Endothelial cell of umbilical vein (primary cell): ENCODE measurements at regions not wholly inside any gene's neighbourhood (a gene's known extent, or its start where the extent isn't known, plus 50 kb on each side); places are given as distances from the start of the nearest gene placed in this dataset.

ENCODE experiments used
- BruUV-seq: library from RNA; stranded (reverse); fragments of 400-500 nt; replicated peaks from 2 replicates; lab custom pipeline; 2021; lab: Mats Ljungman, UMichigan
- CTCF ChIA-PET: fragments of 300-600, 350-600 bp; sonication (Branson Sonifier 250); formaldehyde crosslinking; loops from one replicate; lab custom pipeline; 2021; ENCODE audit warnings: antibody characterized with exemption, inconsistent platforms; lab: Charles Lee
- POLR2A ChIA-PET: fragments of 300-600, 350-600 bp; sonication (Branson Sonifier 250); formaldehyde crosslinking; loops from one replicate; lab custom pipeline; 2021; ENCODE audit warnings: antibody characterized with exemption, inconsistent platforms; lab: Charles Lee
- DNase-seq: peaks from one replicate; pipeline ENCODE4 v3.0.0-alpha.2; 2011; ENCODE audit warnings: low read depth, low spot score
- FAIRE-seq: peaks from 2 replicates; lab custom pipeline; 2011; peaks lifted over from hg19 to GRCh38; lab: Jason Lieb, UNC
- H2AFZ ChIP-seq: 2 replicates; pipeline ENCODE4 v1.6.0; 2012; ENCODE audit warnings: low read depth, low read length, control low read depth, inconsistent platforms
- H3K27ac ChIP-seq: 2 replicates; pipeline ENCODE4 v1.5.1; 2011; ENCODE audit warnings: low read depth, mild to moderate bottlenecking, control low read depth, low read length, moderate library complexity; ENCODE audit not compliant: insufficient read depth
- H3K27me3 ChIP-seq, 2 experiments: 2 replicates each; pipeline versions ENCODE4 v1.6.0 to v1.6.1; 2011; ENCODE audit warnings: low read length in 2 of 2, mixed read lengths in 1 of 2; ENCODE audit not compliant: control insufficient read depth in 2 of 2, insufficient read depth in 2 of 2
- H3K36me3 ChIP-seq, 2 experiments: 2 replicates in 1 of 2; 3 replicates in 1 of 2; pipeline ENCODE4 v1.5.1; 2011; ENCODE audit warnings: low read length in 2 of 2, mild to moderate bottlenecking in 1 of 2, moderate library complexity in 1 of 2; ENCODE audit not compliant: control insufficient read depth in 2 of 2, insufficient read depth in 2 of 2; ENCODE audit errors: extremely low read depth in 1 of 2
- H3K4me1 ChIP-seq: 3 replicates; pipeline ENCODE4 v1.5.1; 2011; ENCODE audit warnings: mild to moderate bottlenecking, low read length; ENCODE audit not compliant: control insufficient read depth, insufficient read depth; ENCODE audit errors: extremely low read depth
- H3K4me2 ChIP-seq: 2 replicates; pipeline ENCODE4 v1.6.1; 2011; ENCODE audit warnings: low read length, control low read depth, mixed read lengths; ENCODE audit not compliant: insufficient read depth
- H3K4me3 ChIP-seq, 3 experiments: fragments of 200-600 bp in 1 of 3; sonication (generic), shearing (Covaris generic) in 1 of 3; replicated peaks in 1 of 3; 2 replicates each; pipeline ENCODE4 v1.5.1; 2011 to 2016; ENCODE audit warnings: control low read depth in 3 of 3, low read length in 3 of 3, mild to moderate bottlenecking in 2 of 3, inconsistent platforms in 1 of 3, low read depth in 1 of 3, moderate library complexity in 1 of 3; ENCODE audit not compliant: insufficient read depth in 1 of 3
- H3K79me2 ChIP-seq: 2 replicates; pipeline ENCODE4 v1.6.0; 2012; ENCODE audit warnings: low read length, inconsistent platforms; ENCODE audit not compliant: control insufficient read depth, insufficient read depth
- H3K9ac ChIP-seq: replicated peaks from 2 replicates; pipeline ENCODE3; 2011; ENCODE audit warnings: low read length, control low read depth; ENCODE audit not compliant: insufficient read depth; ENCODE audit errors: extremely low read depth
- H3K9me1 ChIP-seq: replicated peaks from 3 replicates; pipeline ENCODE4 v1.6.0; 2011; ENCODE audit warnings: mild to moderate bottlenecking, low read length; ENCODE audit not compliant: control insufficient read depth, insufficient read depth; ENCODE audit errors: extremely low read depth
- H3K9me3 ChIP-seq: replicated peaks from 2 replicates; pipeline ENCODE4 v1.5.1; 2012; ENCODE audit warnings: low read length, inconsistent platforms; ENCODE audit not compliant: control insufficient read depth, insufficient read depth
- H4K20me1 ChIP-seq: replicated peaks from 2 replicates; pipeline ENCODE3; 2011; ENCODE audit warnings: mild to moderate bottlenecking, low read length; ENCODE audit not compliant: control insufficient read depth, insufficient read depth; ENCODE audit errors: extremely low read depth
- FOS ChIP-seq: IDR thresholded peaks from 2 replicates; pipeline ENCODE4 v1.6.1; 2011; ENCODE audit warnings: mild to moderate bottlenecking, low read length, moderate library complexity, borderline replicate concordance; ENCODE audit not compliant: insufficient read depth
- GATA2 ChIP-seq: IDR thresholded peaks from 2 replicates; pipeline ENCODE4 v1.7.0; 2011; ENCODE audit warnings: low read depth, mild to moderate bottlenecking, moderate library complexity, mixed read lengths, low read length; ENCODE audit not compliant: insufficient read length, insufficient read depth
- JUN ChIP-seq: IDR thresholded peaks from 2 replicates; pipeline ENCODE4 v1.6.1; 2011; ENCODE audit warnings: borderline replicate concordance, low read depth; ENCODE audit not compliant: insufficient read length, insufficient read depth
- MYC ChIP-seq: IDR thresholded peaks from one replicate; pipeline ENCODE4 v1.6.1; 2011; ENCODE audit warnings: mild to moderate bottlenecking, low read depth, low read length
- dilution Hi-C: fragments of 300-500 bp; cut with MboI; formaldehyde crosslinking; loops from one replicate; pipeline ENCODE4 v1.15.0; 2019; ENCODE audit warnings: low sequenced_read_pairs; ENCODE audit not compliant: extremely low pct_ligation_motif_present
- intact Hi-C: fragments of 100-400 bp; cut with micrococcal nuclease; formaldehyde crosslinking; loops from one replicate; pipeline ENCODE4 v1.10.0; 2022
- TF ChIP-seq, protein P1 (sequence below), 2 donors: IDR thresholded peaks; 1 replicate in 1 of 2; 2 replicates in 1 of 2; pipeline ENCODE4 v1.5.1; 2011; ENCODE audit warnings: low read length in 2 of 2, mild to moderate bottlenecking in 2 of 2, moderate library complexity in 2 of 2, control low read depth in 1 of 2, inconsistent platforms in 1 of 2, low read depth in 1 of 2; ENCODE audit not compliant: insufficient read depth in 1 of 2; ENCODE audit errors: extremely low read depth in 1 of 2

DNA sequence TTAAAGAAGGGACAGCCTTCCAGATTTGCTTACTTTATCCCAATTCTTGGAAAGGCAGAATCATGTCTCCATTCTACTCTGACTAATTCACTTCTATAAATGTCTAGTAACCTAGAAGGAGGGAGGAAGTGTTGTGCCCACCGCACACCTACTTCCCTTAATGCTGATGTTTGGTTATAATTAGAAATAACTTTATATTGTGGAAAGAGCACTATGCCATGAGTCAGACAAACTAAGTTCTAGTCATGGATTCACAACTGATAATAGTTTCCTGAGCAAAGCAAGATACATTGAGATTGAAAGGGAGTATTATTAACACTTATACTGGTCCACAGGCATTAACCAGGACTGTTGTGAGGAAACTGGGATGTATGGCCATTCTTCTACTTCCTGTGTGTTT is 345.9 kb upstream of the RPS23 start:
- no TSS peak for BruUV-seq
- H3K4me1 ChIP-seq, result peaks cover 23% of the 10 kb centered on the region
- ChIA-PET CTCF (no interaction called here), POLR2A (no interaction called here)
- TF ChIP-seq JUN (peak; percentile 15), GATA2 (peak; percentile 64), FOS (peak; percentile 71), MYC (no peak)
- TF ChIP-seq, protein P1, sequence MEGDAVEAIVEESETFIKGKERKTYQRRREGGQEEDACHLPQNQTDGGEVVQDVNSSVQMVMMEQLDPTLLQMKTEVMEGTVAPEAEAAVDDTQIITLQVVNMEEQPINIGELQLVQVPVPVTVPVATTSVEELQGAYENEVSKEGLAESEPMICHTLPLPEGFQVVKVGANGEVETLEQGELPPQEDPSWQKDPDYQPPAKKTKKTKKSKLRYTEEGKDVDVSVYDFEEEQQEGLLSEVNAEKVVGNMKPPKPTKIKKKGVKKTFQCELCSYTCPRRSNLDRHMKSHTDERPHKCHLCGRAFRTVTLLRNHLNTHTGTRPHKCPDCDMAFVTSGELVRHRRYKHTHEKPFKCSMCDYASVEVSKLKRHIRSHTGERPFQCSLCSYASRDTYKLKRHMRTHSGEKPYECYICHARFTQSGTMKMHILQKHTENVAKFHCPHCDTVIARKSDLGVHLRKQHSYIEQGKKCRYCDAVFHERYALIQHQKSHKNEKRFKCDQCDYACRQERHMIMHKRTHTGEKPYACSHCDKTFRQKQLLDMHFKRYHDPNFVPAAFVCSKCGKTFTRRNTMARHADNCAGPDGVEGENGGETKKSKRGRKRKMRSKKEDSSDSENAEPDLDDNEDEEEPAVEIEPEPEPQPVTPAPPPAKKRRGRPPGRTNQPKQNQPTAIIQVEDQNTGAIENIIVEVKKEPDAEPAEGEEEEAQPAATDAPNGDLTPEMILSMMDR (IDR thresholded peaks at IDR 0.05; ENCODE audit: extremely low read depth in 1 of 2, insufficient read depth in 1 of 2, low read depth in 1 of 2, low read length in 2 of 2), result no peak
- FAIRE-seq, result peak; percentile 80
- H4K20me1 ChIP-seq, result no peaks in the 10 kb centered on the region
- peak; percentile 42 for DNase-seq
- no peak overlapping the region for H3K9ac ChIP-seq
- H3K9me3 ChIP-seq, result no peaks in the 10 kb centered on the region
- no peak overlapping the region for H3K4me3 ChIP-seq
- H3K27ac ChIP-seq, result no peak overlapping the region
- H3K36me3 ChIP-seq, result no peaks in the 10 kb centered on the region
- no peak overlapping the region for H3K4me2 ChIP-seq
- no peak overlapping the region for H2AFZ ChIP-seq
- intact Hi-C loops, result no loop called here
- no peaks in the 10 kb centered on the region for H3K27me3 ChIP-seq
- dilution Hi-C loops, result no loop called here
- no peaks in the 10 kb centered on the region for H3K79me2 ChIP-seq
- H3K9me1 ChIP-seq, result no peaks in the 10 kb centered on the region
